ENCODE measurements at regions not wholly inside any gene's neighbourhood (a gene's known extent, or its start where the extent isn't known, plus 50 kb on each side); places are given as distances from the start of the nearest gene placed in this dataset.

GRCh38 chr4:174438711-174439110 is 83.6 kb downstream of the HPGD start:
- Mint-ChIP-seq H3K4me3 (no peak overlapping the region), H3K27me3 (no peaks in the 10 kb centered on the region), H3K36me3 (peaks cover 0 to 7% of the 10 kb centered on the region in 2 donors), H3K4me1 (no peaks in the 10 kb centered on the region), H3K9me3 (peaks cover 3 to 22% (median 8%) of the 10 kb centered on the region in 7 donors), H3K27ac (no peak overlapping the region)
- no peak for DNase-seq
- no peak for ATAC-seq (ENCODE audit: low read depth in 2 of 2)

GRCh38 chr4:174437749-174438148 is 84.5 kb downstream of the HPGD start:
- DNase-seq (no peak), ATAC-seq (ENCODE audit: low read depth in 2 of 2) (no peak)
- Mint-ChIP-seq H3K9me3 (peaks cover 3 to 22% (median 8%) of the 10 kb centered on the region in 7 donors), H3K36me3 (peaks cover 0 to 6% of the 10 kb centered on the region in 2 donors), H3K27ac (no peak overlapping the region), H3K4me3 (no peak overlapping the region), H3K27me3 (no peaks in the 10 kb centered on the region), H3K4me1 (no peaks in the 10 kb centered on the region)

DNA sequence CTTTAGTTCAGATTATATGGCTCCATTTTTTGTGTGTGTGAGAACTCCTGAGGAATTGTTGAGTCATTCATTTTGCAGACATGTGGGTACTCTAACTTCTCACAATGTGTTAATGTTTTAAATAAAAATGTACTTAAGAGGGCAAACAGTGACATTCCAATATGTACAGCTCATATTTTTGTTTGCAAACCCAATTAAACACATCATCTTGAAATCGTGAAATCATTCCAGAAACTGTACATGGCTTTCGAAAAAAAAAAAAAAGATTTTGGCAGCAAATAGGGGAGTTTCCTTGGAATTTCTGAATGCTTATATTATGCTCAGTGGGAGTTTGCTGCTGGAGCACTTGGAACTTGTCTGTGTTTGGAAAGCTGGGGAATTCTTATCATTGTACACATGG is 85.0 kb downstream of the HPGD start:
- DNase-seq (no peak), ATAC-seq (ENCODE audit: low read depth in 2 of 2) (no peak)
- no peak overlapping the region for H3K4me3 Mint-ChIP-seq
- no peaks in the 10 kb centered on the region for H3K4me1 Mint-ChIP-seq
- no peaks in the 10 kb centered on the region for H3K27me3 Mint-ChIP-seq
- peaks cover 0 to 2% of the 10 kb centered on the region in 2 donors for H3K36me3 Mint-ChIP-seq
- no peak overlapping the region for H3K27ac Mint-ChIP-seq
- H3K9me3 Mint-ChIP-seq: peaks cover 2 to 20% (median 7%) of the 10 kb centered on the region in 7 donors

DNA sequence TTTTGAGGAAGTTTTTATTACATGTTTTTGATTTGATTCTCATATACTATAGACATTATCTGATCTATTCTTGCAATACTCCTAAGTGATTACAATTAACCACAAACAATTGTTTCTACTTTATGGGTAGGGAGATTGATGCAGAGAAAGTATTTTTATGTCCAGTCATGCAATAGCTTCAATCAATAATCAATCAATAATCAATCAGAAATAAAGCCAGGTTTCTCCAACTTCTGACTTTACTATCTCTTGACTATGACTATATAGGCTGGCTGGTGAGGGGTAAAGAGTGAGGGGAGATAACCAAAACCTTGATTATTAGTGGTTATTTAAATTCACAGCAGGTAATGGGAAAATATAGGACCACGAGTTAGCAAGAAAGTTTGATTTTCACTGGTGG is 85.9 kb downstream of the HPGD start:
- no peak overlapping the region for H3K4me3 Mint-ChIP-seq
- H3K27me3 Mint-ChIP-seq: no peaks in the 10 kb centered on the region
- H3K36me3 Mint-ChIP-seq: no peaks in the 10 kb centered on the region
- peaks cover 2 to 20% (median 5%) of the 10 kb centered on the region in 7 donors for H3K9me3 Mint-ChIP-seq
- no peak for DNase-seq
- no peak overlapping the region for H3K27ac Mint-ChIP-seq
- no peak for ATAC-seq (ENCODE audit: low read depth in 2 of 2)
- H3K4me1 Mint-ChIP-seq: no peaks in the 10 kb centered on the region

DNA sequence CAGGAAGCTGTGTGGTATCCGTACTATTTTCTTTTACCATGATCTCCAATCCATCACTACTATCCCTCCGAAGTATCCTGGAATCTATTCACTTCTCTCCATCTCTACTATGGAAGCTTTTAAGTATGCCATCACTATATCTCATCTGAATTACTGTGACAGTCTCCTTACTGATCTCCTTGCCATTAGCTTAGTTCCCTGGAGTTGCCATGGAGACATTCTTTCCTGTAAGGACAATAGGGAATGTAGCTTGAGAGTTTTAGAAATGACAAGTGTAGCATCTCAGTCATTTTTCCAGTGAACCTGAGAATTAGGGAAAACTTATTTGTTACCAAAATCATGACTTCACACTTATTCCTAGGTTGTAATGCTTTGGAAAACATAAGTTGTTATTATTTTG is 86.3 kb downstream of the HPGD start:
- Mint-ChIP-seq H3K27ac (peak overlapping the region in 1 of 6 donors; percentile 39), H3K36me3 (no peaks in the 10 kb centered on the region), H3K4me1 (no peaks in the 10 kb centered on the region), H3K27me3 (no peaks in the 10 kb centered on the region), H3K4me3 (no peak overlapping the region), H3K9me3 (peaks cover 0 to 16% (median 4%) of the 10 kb centered on the region in 7 donors)
- ATAC-seq (ENCODE audit: low read depth in 2 of 2): no peak
- no peak for DNase-seq

GRCh38 chr4:174434455-174434854 is 87.8 kb downstream of the HPGD start:
- Mint-ChIP-seq H3K36me3 (no peaks in the 10 kb centered on the region), H3K9me3 (peaks cover 0 to 13% (median 0%) of the 10 kb centered on the region in 7 donors), H3K4me3 (no peak overlapping the region), H3K27ac (no peak overlapping the region), H3K27me3 (no peaks in the 10 kb centered on the region), H3K4me1 (no peaks in the 10 kb centered on the region)
- ATAC-seq (ENCODE audit: low read depth in 2 of 2): no peak
- no peak for DNase-seq

GRCh38 chr4:174430576-174430975 is 91.7 kb downstream of the HPGD start:
- no peak for DNase-seq
- Mint-ChIP-seq H3K27ac (no peak overlapping the region), H3K4me1 (no peaks in the 10 kb centered on the region), H3K36me3 (no peaks in the 10 kb centered on the region), H3K4me3 (peak overlapping the region in 1 of 8 donors; percentile 57), H3K9me3 (no peaks in the 10 kb centered on the region), H3K27me3 (no peaks in the 10 kb centered on the region)
- no peak for ATAC-seq (ENCODE audit: low read depth in 2 of 2)

- no peaks in the 10 kb centered on the region for H3K9me3 Mint-ChIP-seq
- H3K27ac Mint-ChIP-seq: peak overlapping the region in 1 of 6 donors; percentile 4
- no peaks in the 10 kb centered on the region for H3K4me1 Mint-ChIP-seq
- H3K4me3 Mint-ChIP-seq: no peak overlapping the region
- H3K27me3 Mint-ChIP-seq: no peaks in the 10 kb centered on the region
- ATAC-seq (ENCODE audit: low read depth in 2 of 2): no peak
- H3K36me3 Mint-ChIP-seq: no peaks in the 10 kb centered on the region
- DNase-seq: no peak
Observed at GRCh38 chr4:174429701-174430410, 92.4 kb downstream of the HPGD start.

GRCh38 chr4:174427571-174428140 is 94.6 kb downstream of the HPGD start:
- Mint-ChIP-seq H3K36me3 (no peaks in the 10 kb centered on the region), H3K27ac (no peak overlapping the region), H3K4me1 (peaks cover 7 to 12% (median 9%) of the 10 kb centered on the region in 3 donors), H3K9me3 (no peaks in the 10 kb centered on the region), H3K4me3 (no peak overlapping the region), H3K27me3 (no peaks in the 10 kb centered on the region)
- no peak for DNase-seq
- no peak for ATAC-seq (ENCODE audit: low read depth in 2 of 2)

- Mint-ChIP-seq H3K27ac (peak overlapping the region in 1 of 6 donors; percentile 19), H3K36me3 (no peaks in the 10 kb centered on the region), H3K27me3 (no peaks in the 10 kb centered on the region), H3K4me1 (peaks cover 7 to 14% (median 13%) of the 10 kb centered on the region in 3 donors), H3K4me3 (no peak overlapping the region), H3K9me3 (no peaks in the 10 kb centered on the region)
- DNase-seq (no peak), ATAC-seq (ENCODE audit: low read depth in 2 of 2) (no peak)
Observed at GRCh38 chr4:174425669-174426068, 96.6 kb downstream of the HPGD start.

DNA sequence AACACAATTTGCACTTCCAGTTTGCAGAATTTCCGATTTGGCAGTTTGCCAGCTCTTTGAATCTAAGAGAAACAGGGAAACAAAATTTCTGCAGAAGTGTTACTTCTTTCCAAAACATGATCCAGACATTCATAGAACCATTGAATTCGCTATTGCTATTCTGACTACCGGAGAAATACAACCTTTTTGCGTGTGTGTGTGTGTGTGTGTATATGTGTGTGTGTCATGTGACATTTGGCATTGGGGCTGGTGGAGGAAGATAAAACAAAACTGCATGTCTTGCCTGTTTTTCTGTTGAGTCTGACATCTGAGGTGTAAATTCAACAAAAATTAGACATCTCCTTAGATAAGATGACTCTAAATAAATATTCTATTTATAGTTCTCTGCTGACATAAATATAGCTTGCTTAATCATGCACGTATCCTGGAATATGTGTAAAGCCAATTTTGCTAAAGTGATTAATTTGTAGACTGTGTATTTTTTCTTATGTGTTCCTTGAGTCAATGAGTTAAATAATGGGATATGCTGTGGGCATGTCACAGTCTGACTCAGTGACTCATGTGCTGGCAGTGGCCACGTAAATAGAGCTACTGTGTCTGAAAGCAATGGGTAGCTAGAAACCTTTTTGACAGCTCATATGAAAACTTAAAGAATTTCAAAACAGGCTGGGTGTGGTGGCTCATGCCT is 98.9 kb downstream of the HPGD start:
- peak overlapping the region in 7 of 8 donors; percentile 1 to 81 (median 49) for H3K4me3 Mint-ChIP-seq

DNA sequence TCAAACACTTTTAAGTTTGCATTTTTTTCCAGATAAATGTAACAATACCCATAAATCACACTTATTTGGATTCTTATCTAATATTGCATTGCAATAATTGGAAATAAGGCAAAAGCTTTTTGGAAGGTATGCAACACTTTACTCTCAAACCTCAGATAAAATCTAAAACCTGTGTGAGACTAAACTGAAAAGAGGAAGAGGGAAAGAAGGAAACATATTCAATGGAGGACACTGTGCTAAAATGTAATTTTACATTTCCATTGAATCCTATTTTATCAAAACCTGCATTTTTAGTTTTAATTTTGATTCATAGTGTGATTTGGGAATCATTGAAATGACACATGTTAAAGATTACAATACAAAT is 99.4 kb downstream of the HPGD start:
- peak overlapping the region in 6 of 8 donors; percentile 1 to 65 (median 45) for H3K4me3 Mint-ChIP-seq
- H3K27me3 Mint-ChIP-seq: no peaks in the 10 kb centered on the region
- peak overlapping the region in 2 of 6 donors; percentile 1 to 59 for H3K27ac Mint-ChIP-seq
- H3K4me1 Mint-ChIP-seq: peaks cover 15 to 25% (median 21%) of the 10 kb centered on the region in 3 donors
- DNase-seq (no peak), ATAC-seq (ENCODE audit: low read depth in 2 of 2) (no peak)
- no peaks in the 10 kb centered on the region for H3K36me3 Mint-ChIP-seq
- H3K9me3 Mint-ChIP-seq: peaks cover 0 to 1% (median 0%) of the 10 kb centered on the region in 7 donors

More for the DNA sequence above, 98.9 kb downstream of the HPGD start:
- no peaks in the 10 kb centered on the region for H3K9me3 Mint-ChIP-seq
- H3K27me3 Mint-ChIP-seq: no peaks in the 10 kb centered on the region
- DNase-seq (peak; percentile 1), ATAC-seq (ENCODE audit: low read depth in 2 of 2) (peak in 1 of 2 donors; percentile 21)
- peaks cover 15 to 25% (median 21%) of the 10 kb centered on the region in 3 donors for H3K4me1 Mint-ChIP-seq
- no peaks in the 10 kb centered on the region for H3K36me3 Mint-ChIP-seq
- H3K27ac Mint-ChIP-seq: peak overlapping the region in 3 of 6 donors; percentile 1 to 9 (median 1)

DNA sequence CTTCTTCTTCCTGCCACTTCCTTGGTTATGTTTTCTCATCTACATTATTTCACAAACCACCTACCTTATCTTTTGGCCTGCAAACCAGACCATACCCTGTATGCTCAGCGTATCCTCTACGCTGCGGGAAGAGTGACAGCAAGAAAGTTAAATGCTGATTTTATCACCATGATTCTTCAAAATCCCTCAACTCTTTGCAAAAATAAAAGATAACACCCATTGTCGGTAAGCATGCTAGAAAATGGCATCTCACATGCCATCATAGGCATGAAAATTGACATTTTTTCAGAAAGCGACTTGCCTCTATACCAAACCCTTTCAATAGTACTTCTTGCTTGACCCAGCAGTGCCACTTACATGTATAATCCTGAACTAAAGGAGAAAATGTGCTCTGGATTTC is 102.0 kb downstream of the HPGD start:
- H3K27ac Mint-ChIP-seq: peak overlapping the region in 2 of 6 donors; percentile 20 to 64
- ATAC-seq (ENCODE audit: low read depth in 2 of 2): no peak

More for the DNA sequence above, 102.0 kb downstream of the HPGD start:
- H3K36me3 Mint-ChIP-seq: no peaks in the 10 kb centered on the region
- peaks cover 15 to 25% (median 21%) of the 10 kb centered on the region in 3 donors for H3K4me1 Mint-ChIP-seq
- DNase-seq: no peak
- peaks cover 0 to 4% (median 0%) of the 10 kb centered on the region in 7 donors for H3K9me3 Mint-ChIP-seq
- no peaks in the 10 kb centered on the region for H3K27me3 Mint-ChIP-seq
- H3K4me3 Mint-ChIP-seq: peak overlapping the region in 6 of 8 donors; percentile 1 to 65 (median 17)
